Stimulated activated CD4-positive, alpha-beta T cell treated with anti-CD3 and anti-CD28 coated beads, TNF-alpha, amount 100 ng/mL, for 48 hours (primary cell): ENCODE measurements at regions not wholly inside any gene's neighbourhood (a gene's known extent, or its start where the extent isn't known, plus 50 kb on each side); places are given as distances from the start of the nearest gene placed in this dataset.
"Not testable (repeated sequence)": the region's sequence is repeated elsewhere in the genome, so short reads cannot be mapped to it uniquely, and the experiment has no call there.

Experiments used
- DNase-seq, 3 donors: peaks; one replicate each; pipeline ENCODE4 v3.0.0-alpha.2; 2020; ENCODE audit warnings: low read depth in 3 of 3

DNA sequence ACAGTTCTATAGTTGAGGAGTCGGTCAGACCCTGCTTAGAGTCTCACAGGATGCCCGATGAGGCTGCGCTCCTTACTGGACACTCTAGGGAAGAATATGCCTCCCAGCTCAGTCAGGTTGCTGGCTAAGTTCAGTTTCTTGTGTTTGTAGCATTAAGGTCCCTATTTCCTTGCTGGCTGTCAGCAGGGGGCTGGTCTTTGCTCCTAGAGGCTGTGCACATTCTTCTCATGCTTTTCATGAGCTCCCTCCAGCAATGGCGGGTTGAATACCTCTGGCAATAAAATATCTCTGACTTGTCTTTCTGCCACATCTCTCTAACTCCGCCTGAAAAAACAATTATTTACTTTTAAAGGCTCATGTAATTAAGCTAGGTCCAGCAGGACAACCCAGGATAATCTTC lies 79.4 kb upstream of the DNAJC10 start:
- no peak for DNase-seq

DNA sequence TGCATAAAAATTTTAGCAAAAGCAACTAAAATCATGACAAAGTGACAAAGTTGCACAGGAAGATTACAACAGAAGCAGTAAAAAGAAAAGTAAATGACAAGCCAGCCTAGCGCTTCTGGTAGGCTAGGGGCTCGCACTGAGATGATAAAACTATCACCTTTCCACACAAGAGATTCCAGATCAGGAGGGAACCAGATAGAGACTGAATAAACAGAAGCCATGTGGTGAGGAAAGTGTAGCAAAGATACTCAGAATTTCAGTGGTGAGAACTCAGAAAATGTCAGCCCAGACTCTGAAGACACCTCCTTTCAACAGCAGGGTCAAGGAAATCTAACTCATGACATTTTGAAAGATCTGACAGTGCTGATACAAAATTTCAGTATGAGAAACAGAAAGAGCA lies 77.4 kb upstream of the DNAJC10 start:
- DNase-seq: no peak

DNA sequence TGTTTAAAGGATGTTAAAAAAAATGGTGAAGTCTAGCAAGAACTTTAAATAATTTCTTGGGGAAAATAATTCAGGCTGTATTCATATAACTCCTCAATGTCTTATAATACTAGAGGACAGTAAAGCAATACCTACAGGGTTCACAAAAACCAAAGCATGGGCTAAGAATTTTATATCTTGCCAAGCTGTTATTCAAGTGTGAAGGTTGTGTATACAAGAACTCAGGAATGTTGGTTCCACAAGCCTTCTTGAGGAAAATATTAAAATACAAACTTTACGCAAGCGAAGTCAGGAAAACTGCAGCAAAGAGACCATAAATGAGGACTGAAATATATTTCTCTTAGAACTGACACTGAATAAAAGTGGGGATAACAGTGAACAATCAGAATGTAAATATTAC lies 76.1 kb upstream of the DNAJC10 start:
- no peak for DNase-seq

DNA sequence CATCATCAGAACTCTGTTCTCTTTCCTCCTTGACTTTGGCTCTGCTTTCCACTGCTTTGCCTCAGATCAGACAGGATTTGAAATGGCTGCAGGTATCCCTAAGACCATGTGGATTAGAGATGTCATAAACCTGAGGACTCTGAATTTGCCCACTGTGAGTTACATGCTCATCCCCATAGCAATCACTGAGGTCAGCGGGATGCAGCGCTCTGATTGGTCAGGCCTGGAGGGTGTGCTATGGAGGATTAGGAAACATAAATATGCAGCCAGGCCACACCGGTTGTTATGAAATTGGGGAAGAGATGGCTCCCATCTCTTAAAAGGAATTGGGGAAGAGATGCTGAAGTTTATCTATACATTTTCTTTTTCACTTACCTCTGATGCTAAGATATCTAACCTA lies 73.7 kb upstream of the DNAJC10 start:
- no peak for DNase-seq

DNA sequence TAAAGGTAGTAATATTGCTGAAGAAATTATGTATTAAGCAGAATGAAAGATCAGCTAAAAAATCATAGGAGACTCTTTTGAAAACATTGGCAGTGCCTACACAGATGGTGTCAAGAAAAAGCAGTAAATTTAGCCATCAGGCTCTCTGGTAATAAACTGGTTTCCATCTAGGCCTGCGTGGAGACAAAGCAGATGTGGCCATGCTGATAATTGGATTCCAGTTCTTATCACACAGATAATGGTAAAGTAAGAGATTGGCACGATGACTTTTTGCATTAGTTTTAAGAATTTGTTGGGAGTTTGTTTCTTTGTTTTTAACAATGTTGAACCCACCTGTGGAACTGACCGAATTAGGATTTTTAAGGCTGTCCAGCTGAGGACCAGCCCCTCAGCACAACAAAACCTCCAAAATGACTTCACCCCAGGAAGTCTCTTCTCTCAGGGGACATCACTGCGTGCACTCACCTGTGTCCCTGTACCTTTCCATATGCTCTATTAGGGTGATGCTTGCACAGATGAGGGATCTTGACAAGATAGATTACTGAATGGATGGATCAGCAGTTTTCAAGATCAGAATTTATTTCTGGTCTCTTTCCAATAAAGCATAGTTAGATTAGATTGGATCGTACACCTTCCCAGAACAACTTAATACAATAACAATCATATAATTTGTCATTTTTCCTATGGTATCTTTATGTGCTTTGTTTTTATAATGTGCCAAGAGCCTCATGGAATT lies 69.1 kb upstream of the DNAJC10 start:
- no peak for DNase-seq

DNA sequence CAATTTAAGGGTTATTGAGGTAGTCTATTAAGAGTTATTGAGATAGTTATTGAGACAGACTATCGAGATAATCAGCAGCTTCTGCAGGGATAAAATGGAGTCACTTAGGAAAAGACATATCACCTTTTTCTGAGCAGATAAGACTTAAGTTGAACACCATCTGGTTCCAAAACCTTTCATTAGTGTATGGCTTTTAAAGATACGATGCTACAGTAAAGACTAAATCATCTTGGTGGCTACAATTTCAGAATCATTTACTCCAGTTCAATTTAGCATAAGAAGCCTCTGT lies 68.6 kb upstream of the DNAJC10 start:
- DNase-seq: no peak

DNA sequence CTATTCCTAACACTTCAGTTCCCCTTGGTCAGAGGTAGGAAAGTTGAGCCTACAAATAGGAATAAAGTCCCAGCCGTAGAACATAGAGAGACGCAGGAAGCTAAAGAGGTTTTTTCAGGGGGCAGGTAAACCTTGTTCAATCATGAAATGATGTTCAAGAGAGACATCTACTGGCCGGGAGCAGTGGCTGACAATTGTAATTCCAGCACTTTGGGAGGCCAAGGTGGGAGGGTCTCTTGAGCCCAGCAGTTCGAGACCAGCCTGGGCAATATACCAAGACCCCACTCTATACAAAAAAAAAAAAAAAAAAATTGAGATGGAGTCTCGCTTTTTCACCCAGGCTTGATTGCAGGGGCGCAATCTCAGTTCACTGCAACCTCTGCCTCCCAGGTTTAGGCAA lies 66.7 kb upstream of the DNAJC10 start:
- no peak for DNase-seq

DNA sequence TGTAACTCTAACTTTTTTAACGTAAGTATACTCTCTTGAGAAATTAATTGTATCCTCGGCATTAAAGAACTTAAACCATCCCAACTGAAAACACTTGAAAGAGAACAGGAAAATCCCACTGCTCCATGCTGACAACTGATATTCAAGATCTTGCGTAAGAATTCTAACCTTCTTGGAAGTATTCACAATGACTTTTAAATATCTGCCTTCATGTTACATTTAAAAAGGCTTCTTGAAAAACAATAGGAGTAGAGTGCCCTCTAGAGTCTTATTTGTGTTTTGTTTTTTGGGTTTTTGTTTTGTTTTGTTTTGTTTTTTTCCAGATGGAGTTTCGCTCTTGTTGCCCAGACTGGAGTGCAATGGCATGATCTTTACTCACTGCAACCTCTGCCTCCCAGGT lies 65.4 kb upstream of the DNAJC10 start:
- no peak for DNase-seq

DNA sequence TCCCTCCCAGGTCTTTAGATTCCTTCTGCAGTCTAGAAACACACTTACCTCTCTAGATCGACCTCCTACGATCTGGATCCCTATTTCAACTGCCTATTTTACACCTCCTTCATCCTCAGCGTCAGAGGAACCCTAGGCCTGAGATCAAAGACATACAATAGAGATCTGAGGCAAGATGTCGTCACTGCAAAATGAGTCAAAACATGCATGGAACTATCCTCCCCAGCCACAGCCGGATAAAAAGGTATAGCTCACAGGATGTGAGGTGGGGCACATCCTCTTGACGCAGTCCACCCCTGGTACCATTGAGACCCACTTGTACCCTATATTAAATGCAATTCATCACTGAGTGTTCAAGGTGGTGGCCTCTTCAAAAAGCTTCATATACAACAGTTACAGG lies 63.7 kb upstream of the DNAJC10 start:
- DNase-seq: peak in 1 of 3 donors; percentile 11

DNA sequence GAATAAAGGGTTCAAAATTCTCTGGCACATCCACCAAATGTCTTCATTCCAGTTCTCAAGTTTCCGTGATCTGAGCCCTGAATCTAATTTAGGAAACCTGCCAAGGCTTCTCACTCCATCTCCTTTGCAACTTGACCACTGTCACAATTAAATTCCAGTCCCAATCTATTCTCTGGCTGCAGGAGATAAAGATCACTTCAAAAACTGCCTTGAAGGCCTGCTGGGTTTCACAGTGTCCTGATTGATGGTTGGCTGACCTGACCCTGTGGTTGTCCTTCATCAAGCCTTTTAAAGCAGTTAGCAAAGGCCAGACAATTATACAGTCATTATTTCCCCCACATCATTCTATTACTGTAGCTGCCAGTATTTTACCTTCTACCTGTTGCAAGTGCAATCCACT lies 60.3 kb upstream of the DNAJC10 start:
- no peak for DNase-seq

DNA sequence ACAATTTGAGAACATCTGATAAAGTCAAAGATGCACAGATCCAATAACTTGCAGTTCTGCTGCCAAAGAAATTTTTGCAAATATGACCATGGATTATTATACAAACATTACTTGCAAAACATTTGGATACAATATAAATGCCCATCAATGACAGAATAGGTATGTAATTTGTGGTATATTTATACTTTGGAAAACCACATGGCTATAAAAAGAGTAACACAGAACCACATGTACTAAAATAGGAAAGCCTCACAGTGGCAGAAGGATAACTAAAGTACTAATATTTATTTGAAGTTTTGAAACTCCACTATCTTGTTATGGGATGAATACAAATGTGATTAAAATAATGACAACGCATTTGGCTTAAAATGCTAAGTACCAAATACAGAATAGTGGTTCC lies 51.8 kb upstream of the DNAJC10 start:
- DNase-seq: no peak

DNA sequence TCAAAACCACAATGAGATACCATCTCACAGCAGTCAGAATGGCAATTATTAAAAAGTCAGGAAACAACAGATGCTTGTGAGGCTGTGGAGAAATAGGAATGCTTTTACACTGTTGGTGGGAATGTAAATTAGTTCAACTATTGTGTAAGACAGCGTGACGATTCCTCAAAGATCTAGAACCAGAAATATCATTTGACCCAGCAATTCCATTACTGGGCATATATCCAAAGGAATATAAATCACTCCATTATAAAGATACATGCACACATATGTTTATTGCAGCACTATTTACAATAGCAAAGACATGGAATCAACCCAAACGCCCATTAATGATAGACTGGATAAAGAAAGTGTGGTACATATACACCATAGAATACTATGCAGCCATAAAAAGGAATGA lies 50.6 kb upstream of the DNAJC10 start:
- DNase-seq: not testable (repeated sequence)
